Activated CD8-positive, alpha-beta memory T cell treated with anti-CD3 and anti-CD28 coated beads, Interleukin-2, amount 50 U/mL, for 4 hours (primary cell): ENCODE measurements at regions not wholly inside any gene's neighbourhood (a gene's known extent, or its start where the extent isn't known, plus 50 kb on each side); places are given as distances from the start of the nearest gene placed in this dataset.
"Not testable (repeated sequence)": the region's sequence is repeated elsewhere in the genome, so short reads cannot be mapped to it uniquely, and the experiment has no call there.

Experiments used
- DNase-seq: peaks from one replicate; pipeline ENCODE4 v3.0.0-alpha.2; 2020

DNA sequence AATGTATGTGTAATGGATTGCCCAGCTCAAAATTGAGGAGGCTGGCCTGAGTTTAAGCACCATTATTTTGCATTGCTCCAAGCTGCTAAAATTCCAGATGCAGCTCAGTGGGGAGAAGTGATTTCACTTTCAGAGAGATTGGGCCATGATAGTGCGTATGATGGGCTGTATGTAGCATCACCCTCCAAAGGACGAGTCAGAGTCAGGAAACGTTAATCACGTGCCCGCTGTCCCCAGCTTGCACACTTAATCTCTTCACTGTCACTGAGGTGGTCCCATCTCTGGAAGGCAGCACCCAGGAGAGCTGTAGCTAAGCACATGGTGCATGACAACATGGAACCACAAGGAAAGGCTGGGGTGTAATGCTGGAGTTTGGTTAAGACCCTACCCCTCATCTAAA lies 337.4 kb downstream of the ANAPC1 start:
- DNase-seq, result not testable (repeated sequence)

DNA sequence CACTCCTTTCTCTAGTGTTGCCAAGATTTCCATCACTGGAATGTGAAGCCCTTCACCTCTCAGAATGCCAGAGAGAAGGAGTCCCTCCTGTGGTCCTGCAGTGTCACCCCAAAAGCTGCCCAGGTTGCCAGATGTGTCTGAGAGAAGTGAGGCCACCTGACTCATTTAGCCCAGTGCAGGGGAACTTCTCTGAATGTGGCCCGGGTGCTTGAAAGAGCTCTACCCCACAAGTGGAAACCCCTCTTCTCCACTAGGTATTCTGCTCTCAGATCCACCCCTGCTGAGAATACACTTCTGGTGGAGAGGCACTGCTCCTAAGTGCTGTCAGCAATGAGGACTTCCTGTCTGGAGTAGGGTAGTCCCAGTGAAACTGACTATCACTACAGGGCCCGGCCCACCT lies 334.8 kb downstream of the ANAPC1 start:
- not testable (repeated sequence) for DNase-seq

DNA sequence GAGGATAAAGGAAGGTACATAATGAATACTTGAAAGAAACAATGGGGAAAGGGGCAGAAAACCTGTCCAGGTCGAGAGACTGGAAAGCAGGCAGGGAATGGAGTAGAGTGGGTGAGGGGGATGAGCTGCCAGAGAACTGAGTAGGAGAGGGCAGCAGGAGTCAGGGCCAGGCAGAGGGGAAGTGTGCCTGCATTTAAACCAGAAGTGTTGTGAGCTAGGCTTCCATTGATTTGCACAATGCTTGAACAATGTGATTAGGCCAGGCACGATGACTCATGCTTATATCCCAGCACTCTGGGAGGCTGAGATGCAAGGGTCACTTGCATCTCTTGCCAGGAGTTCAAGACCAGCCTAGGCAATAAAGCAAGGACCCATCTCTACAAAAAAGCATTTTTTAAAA lies 332.6 kb downstream of the ANAPC1 start:
- DNase-seq, result not testable (repeated sequence)

GRCh38 chr2:111552625-111553024 lies 331.4 kb downstream of the ANAPC1 start:
- DNase-seq, result not testable (repeated sequence)

DNA sequence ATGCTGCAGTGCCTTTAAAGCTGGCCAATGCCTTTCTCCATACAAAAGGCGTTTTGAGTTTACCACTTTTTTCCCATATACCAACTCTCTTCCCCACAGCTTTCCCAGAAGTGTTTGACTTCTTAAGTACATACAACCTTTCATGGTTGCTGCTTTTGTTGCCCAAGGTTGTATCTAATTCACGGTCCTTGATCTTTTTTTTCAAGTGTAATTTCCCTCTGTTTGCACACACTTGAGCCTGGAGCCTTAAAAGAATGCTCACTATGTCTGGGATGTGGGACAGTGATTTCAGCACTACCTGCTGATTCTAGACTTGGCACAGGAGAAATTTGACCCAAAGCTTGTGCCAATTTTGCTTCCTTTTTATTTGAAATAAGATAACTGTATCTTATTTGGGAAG lies 324.7 kb downstream of the ANAPC1 start:
- DNase-seq, result not testable (repeated sequence)

- DNase-seq, result not testable (repeated sequence)
Observed at GRCh38 chr2:111559814-111560213, 324.2 kb downstream of the ANAPC1 start.

DNA sequence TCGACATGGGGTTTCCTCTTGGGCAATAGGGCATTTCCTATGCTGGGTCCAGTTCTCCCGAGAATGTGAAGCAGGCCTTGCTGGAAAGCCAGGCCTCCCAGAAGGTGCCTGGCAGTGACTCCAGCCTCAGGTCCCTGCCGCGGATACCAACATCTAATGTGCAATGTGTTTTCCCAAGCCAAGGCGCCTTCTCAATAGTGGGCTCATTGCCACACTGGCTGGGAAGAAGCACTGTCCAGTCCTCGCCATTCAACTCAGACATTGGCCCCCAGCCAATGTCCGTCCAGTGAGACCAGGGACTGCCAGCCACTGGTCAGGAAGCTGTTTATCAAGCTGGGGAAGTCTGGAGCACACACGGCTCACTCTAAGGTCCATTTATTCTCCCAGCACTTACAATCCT lies 317.9 kb downstream of the ANAPC1 start:
- not testable (repeated sequence) for DNase-seq

- DNase-seq, result not testable (repeated sequence)
Observed at GRCh38 chr2:111567233-111567632, 316.8 kb downstream of the ANAPC1 start.

- DNase-seq, result not testable (repeated sequence)
Observed at GRCh38 chr2:111569356-111570199, 314.4 kb downstream of the ANAPC1 start.

GRCh38 chr2:111570300-111571114 lies 313.5 kb downstream of the ANAPC1 start:
- not testable (repeated sequence) for DNase-seq

DNA sequence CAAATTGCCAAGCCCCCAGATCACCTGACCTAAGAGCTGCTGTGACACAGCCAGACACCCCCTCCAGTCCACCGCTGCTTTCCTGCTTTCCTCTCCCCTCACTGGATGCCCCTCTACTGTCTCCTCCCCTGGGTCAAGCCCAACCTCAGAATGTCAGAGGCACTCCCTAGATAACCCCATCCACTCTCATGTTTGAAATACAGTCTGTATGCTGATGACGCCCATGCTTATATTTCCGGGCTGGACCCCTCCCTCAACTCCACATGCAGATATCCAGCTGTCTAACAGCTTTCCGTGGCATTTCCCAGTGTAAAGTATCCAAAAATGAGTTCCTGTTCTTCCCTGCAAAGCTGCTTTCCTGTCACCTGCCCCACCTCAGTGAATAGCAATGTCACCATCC lies 309.2 kb downstream of the ANAPC1 start:
- not testable (repeated sequence) for DNase-seq

DNA sequence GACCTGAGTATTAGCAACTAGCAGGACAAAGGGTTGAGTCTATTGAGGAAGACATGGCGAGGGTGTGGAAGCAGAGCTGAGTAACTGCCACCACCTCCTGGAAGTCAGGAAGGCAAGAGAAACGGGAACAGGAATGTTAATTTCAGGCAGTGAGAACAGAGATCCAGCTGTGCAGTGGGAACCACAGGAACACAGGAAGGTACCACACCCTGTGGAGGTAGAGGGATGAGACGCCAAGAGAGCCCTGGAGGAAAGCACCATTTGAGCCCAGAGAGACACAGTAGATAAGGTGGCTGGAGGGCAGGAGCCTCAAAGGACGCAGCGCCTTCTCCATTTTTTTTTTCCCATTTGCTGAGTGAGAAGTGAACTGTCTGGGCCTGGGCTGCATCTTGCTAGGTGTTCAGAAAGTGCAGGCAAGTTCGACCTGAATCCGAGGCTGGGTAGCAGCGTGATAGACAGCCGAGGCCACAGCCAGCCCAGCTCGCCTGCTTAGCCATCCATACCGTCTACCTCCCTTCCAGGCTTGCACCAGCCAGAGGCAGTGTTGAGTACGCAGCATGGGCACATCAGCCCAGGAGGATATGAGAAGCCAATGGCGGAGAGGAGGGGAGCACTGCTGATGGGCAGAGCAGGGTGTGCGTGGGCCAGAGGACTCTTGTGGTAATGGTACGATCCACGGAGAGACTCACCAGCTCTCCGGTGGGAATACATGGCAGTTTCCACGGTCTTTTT lies 306.7 kb downstream of the ANAPC1 start:
- not testable (repeated sequence) for DNase-seq

DNA sequence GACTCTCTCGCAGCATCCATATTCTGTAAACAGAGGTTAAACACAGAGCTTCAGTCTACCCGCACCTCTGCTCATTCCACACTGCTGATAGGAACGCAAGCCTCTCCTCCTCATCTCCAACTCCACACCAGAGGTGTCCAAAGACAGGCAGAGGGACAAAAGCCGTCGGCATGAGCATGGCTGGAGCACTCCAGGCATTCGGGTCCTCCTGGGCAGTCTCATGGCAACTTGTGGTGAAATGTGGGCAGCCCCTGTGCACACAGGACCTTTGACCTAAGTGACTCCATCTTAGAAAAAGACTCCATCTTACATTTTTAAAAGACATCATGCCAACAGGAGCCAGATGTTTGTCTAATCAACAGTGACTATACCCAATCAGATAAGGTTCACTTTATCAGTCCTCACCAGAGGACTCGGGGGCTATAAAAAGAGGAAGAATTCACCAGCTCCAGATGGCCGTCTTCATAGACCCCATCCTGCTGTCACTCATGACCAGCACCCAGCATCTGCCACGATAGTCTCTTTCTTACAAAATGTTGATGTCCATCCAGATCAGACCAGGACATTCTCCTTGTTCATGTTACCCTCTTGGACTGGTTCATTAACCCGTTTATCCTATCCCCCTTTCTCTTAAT lies 304.4 kb downstream of the ANAPC1 start:
- DNase-seq, result not testable (repeated sequence)

DNA sequence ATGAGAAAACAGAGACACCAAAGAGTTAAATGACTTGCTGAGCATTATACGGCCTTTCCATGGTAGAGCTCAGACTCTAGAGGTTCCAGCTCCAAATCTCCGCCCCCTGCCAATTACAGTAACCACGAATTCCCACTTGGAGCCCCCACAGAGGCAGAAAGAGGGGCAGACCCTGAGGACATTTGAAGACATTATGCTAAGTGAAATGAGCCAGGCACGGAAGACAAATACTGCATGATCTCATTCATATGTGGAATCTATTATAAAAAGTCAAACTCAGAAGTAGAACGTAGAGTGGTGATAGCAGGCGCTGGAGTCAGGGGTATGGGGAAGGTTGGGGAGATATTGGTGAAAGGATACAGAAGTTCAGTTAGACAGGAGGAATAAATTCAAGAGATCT lies 303.4 kb downstream of the ANAPC1 start:
- not testable (repeated sequence) for DNase-seq

- DNase-seq, result not testable (repeated sequence)
Observed at GRCh38 chr2:111582090-111582489, 301.9 kb downstream of the ANAPC1 start.

- DNase-seq, result not testable (repeated sequence)
Observed at GRCh38 chr2:111583480-111583879, 300.5 kb downstream of the ANAPC1 start.

GRCh38 chr2:111584540-111584939 lies 299.5 kb downstream of the ANAPC1 start:
- not testable (repeated sequence) for DNase-seq

- DNase-seq, result not testable (repeated sequence)
Observed at GRCh38 chr2:111584950-111585349, 299.0 kb downstream of the ANAPC1 start.

DNA sequence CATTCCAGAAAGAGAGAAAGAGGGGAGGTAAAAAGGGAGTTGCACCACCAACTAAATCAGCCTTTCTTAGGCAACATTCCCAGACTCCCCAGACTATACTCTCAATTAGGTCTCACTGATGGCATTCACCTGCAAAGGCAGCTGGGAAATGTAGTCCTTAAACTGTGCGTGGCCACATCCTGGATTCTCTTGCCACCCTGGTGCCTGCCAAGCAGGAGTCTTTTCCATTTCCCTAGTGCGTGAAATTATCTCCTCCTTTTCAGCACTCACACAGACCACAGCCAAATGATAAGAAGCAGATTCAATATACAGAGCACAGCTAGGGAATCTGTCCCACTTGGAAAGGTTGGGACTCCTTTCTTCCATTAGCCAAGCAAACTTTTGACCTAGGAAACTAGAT lies 298.0 kb downstream of the ANAPC1 start:
- not testable (repeated sequence) for DNase-seq

DNA sequence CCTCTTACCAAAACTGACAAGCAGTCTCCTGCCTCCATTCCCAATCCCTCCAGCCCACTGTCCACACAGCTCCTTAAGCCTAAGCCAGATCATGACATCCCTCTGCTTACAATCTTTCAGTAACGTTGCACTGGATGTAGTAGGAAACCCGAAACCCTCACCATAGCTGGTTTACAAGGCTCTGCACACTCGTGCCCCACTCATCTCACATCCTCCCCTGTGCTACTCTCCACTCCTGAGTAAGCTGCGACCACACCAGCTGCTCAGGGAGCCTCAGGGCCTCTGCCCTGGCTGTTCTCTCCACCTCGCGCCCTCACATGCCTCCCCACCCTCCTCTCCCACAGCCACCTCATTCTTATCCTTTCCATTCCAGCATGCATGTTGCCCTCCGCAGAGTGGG lies 288.9 kb downstream of the ANAPC1 start:
- not testable (repeated sequence) for DNase-seq

DNA sequence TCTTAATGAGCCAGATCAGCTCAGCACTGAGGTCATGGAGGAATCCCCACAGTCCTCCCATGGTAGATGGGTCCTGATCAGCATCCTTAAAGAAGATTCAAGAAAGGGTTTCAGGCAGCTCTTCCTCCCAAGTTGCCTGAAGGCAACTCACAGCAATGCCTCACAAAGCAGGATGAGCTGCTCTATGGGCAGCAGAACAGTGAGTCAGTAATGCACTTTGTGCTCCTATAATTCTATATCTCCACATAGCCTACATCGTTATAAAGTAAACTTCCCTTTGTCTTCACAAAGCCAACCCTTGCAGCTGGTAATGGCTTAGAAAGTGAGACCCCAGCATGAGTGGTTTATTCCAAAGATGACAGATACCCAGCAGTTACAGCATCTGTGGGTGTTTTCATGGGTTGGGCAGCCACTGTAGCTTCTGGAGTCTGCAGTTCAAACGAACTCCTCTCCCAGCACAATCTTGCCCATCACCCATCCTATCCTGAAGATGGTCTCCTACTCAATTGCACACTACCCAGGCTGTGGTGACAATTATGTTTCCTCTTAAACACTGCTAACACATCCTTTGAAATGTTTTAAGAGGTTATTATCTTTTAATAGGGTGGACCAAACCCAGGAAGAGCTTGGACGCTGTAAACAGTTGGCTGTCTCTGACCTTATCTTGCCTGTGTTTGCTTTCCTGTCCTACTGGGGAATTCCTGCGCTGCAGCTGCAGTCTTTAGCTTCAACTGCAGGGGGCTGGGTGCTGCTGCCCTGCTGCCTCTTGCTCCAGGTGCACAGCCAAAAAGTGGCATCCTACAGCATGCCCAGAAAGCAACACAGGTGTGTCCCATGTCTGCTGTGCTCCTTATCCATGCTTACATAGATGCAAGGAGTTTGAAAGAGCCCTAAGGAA lies 286.9 kb downstream of the ANAPC1 start:
- DNase-seq, result not testable (repeated sequence)
